Peyer's patch (tissue), 4 donors: ENCODE measurements at regions not wholly inside any gene's neighbourhood (a gene's known extent, or its start where the extent isn't known, plus 50 kb on each side); places are given as distances from the start of the nearest gene placed in this dataset.

ENCODE experiments used
- POLR2A ChIP-seq, 2 donors: fragments of 450-650 bp; IDR thresholded peaks; one replicate each; pipeline ENCODE4 v1.5.1; 2017; ENCODE audit warnings: antibody characterized with exemption in 2 of 2, mild to moderate bottlenecking in 2 of 2, moderate library complexity in 2 of 2
- TF ChIP-seq, protein P1 (sequence below), 6 experiments: fragments of 450-650 bp in 4 of 6; fragments of 200-600 bp in 2 of 6; sonication (generic) in 1 of 6; IDR thresholded peaks; one replicate each; pipeline ENCODE4 v1.5.1; 2017 to 2019; ENCODE audit warnings: antibody characterized with exemption in 6 of 6, mild to moderate bottlenecking in 3 of 6, moderate library complexity in 1 of 6

DNA sequence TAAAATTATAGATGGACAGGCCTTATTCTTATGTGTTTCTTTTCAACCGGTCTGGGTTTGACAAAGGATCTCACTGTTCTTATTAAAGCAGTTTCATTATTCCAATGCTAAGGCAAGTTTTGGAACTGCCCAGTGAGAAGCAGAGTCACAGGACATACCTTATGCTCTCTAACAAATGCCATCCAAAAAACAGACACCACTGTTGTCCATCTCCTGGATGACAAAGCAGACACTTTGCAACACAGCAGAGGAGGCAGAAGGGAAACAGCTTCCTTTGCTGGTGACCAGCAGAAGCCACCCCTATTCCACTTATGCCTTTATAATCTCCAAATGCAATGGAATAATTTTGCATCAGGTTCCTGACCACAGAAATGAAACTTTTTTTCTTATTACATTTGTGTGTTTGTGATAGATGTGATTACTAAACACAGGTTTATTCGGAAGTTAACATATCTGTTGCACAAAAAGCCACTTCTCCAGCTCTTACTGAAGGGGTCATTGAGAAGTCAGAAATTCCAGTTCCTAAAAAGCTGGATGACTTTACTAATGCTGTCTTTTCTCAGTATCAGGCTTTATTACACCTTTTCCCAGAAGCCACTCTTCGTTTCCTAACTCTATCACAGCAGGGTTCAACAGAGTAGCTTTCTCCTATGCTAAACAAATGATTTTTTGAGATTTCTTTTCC lies 115.6 kb downstream of the BTG1 start:
- TF ChIP-seq POLR2A (IDR thresholded peaks at IDR 0.05) = no peak
- TF ChIP-seq, protein P1, sequence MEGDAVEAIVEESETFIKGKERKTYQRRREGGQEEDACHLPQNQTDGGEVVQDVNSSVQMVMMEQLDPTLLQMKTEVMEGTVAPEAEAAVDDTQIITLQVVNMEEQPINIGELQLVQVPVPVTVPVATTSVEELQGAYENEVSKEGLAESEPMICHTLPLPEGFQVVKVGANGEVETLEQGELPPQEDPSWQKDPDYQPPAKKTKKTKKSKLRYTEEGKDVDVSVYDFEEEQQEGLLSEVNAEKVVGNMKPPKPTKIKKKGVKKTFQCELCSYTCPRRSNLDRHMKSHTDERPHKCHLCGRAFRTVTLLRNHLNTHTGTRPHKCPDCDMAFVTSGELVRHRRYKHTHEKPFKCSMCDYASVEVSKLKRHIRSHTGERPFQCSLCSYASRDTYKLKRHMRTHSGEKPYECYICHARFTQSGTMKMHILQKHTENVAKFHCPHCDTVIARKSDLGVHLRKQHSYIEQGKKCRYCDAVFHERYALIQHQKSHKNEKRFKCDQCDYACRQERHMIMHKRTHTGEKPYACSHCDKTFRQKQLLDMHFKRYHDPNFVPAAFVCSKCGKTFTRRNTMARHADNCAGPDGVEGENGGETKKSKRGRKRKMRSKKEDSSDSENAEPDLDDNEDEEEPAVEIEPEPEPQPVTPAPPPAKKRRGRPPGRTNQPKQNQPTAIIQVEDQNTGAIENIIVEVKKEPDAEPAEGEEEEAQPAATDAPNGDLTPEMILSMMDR (IDR thresholded peaks at IDR 0.05) = no peak
